H9 (cell line): ENCODE measurements at regions not wholly inside any gene's neighbourhood (a gene's known extent, or its start where the extent isn't known, plus 50 kb on each side); places are given as distances from the start of the nearest gene placed in this dataset.

ENCODE experiments used
- DNase-seq: peaks from one replicate; pipeline ENCODE4 v3.0.0-alpha.2; 2017
- H2AFZ ChIP-seq: one replicate; pipeline ENCODE4 v1.6.1; 2013; ENCODE audit warnings: mild to moderate bottlenecking, low read length, control low read depth, moderate library complexity
- H2AK5ac ChIP-seq: 2 replicates; pipeline ENCODE4 v1.6.1; 2013; ENCODE audit warnings: low read length, control low read depth, mixed read lengths; ENCODE audit not compliant: insufficient read length
- H2BK120ac ChIP-seq: one replicate; pipeline ENCODE4 v1.6.1; 2013; ENCODE audit warnings: low read depth, mild to moderate bottlenecking, low read length, control low read depth, inconsistent platforms; ENCODE audit not compliant: poor library complexity, severe bottlenecking
- H2BK12ac ChIP-seq: 2 replicates; pipeline ENCODE4 v1.6.1; 2013; ENCODE audit warnings: low read length, control low read depth, mixed read lengths, low read depth; ENCODE audit not compliant: insufficient read length
- H2BK15ac ChIP-seq: 2 replicates; pipeline ENCODE4 v1.6.1; 2013; ENCODE audit warnings: low read depth, low read length, control low read depth
- H2BK20ac ChIP-seq: one replicate; pipeline ENCODE4 v1.6.1; 2013; ENCODE audit warnings: low read depth, mild to moderate bottlenecking, low read length, control low read depth, inconsistent platforms; ENCODE audit not compliant: poor library complexity, severe bottlenecking
- H2BK5ac ChIP-seq: 2 replicates; pipeline ENCODE4 v1.6.1; 2013; ENCODE audit warnings: low read length, control low read depth, mixed read lengths; ENCODE audit not compliant: insufficient read length
- H3K14ac ChIP-seq: 2 replicates; pipeline ENCODE4 v1.6.1; 2013; ENCODE audit warnings: low read length, control low read depth; ENCODE audit not compliant: insufficient read depth
- H3K18ac ChIP-seq: 2 replicates; pipeline ENCODE4 v1.6.1; 2013; ENCODE audit warnings: low read depth, mild to moderate bottlenecking, mixed read lengths, low read length, control low read depth; ENCODE audit not compliant: insufficient read length
- H3K23ac ChIP-seq: 2 replicates; pipeline ENCODE4 v1.6.1; 2013; ENCODE audit warnings: low read length, control low read depth, mixed read lengths, low read depth; ENCODE audit not compliant: insufficient read length
- H3K23me2 ChIP-seq: 2 replicates; pipeline ENCODE4 v1.6.1; 2013; ENCODE audit warnings: low read depth, mild to moderate bottlenecking, mixed read lengths, low read length, control low read depth; ENCODE audit not compliant: insufficient read length, poor library complexity, severe bottlenecking
- H3K27ac ChIP-seq: 2 replicates; pipeline ENCODE4 v1.5.1; 2013; ENCODE audit warnings: low read length, control low read depth, mixed read lengths, low read depth; ENCODE audit not compliant: insufficient read length
- H3K27me3 ChIP-seq: 2 replicates; pipeline ENCODE4 v1.6.1; 2013; ENCODE audit warnings: low read length, control low read depth, inconsistent platforms; ENCODE audit not compliant: insufficient read depth
- H3K4ac ChIP-seq: 2 replicates; pipeline ENCODE4 v1.6.1; 2013; ENCODE audit warnings: low read depth, mild to moderate bottlenecking, control low read depth, inconsistent platforms, low read length, moderate library complexity
- H3K4me1 ChIP-seq: 2 replicates; pipeline ENCODE4 v1.6.1; 2013; ENCODE audit warnings: low read length, control low read depth, inconsistent platforms; ENCODE audit not compliant: insufficient read depth
- H3K4me2 ChIP-seq: 2 replicates; pipeline ENCODE4 v1.6.1; 2013; ENCODE audit warnings: low read length, control low read depth, mixed read lengths; ENCODE audit not compliant: insufficient read length, insufficient read depth
- H3K56ac ChIP-seq: 2 replicates; pipeline ENCODE4 v1.6.1; 2013; ENCODE audit warnings: low read depth, mild to moderate bottlenecking, mixed read lengths, low read length, control low read depth; ENCODE audit not compliant: insufficient read length
- H3K79me1 ChIP-seq: 2 replicates; pipeline ENCODE4 v1.6.1; 2013; ENCODE audit warnings: low read depth, mild to moderate bottlenecking, moderate library complexity, low read length, control low read depth, inconsistent platforms; ENCODE audit not compliant: insufficient read depth, poor library complexity, severe bottlenecking
- H3K79me2 ChIP-seq: 2 replicates; pipeline ENCODE4 v1.6.1; 2013; ENCODE audit warnings: low read length, control low read depth, inconsistent platforms; ENCODE audit not compliant: insufficient read depth
- H3K9ac ChIP-seq: 2 replicates; pipeline ENCODE4 v1.6.1; 2013; ENCODE audit warnings: low read length, control low read depth, mixed read lengths; ENCODE audit not compliant: insufficient read length; ENCODE audit errors: extremely low read depth
- H3K9me3 ChIP-seq: one replicate; pipeline ENCODE4 v1.6.1; 2013; ENCODE audit warnings: low read depth, low read length, inconsistent platforms; ENCODE audit not compliant: control insufficient read depth
- H3T11ph ChIP-seq: one replicate; pipeline ENCODE4 v1.6.1; 2013; ENCODE audit warnings: mild to moderate bottlenecking, low read length, control low read depth, inconsistent platforms
- H4K20me1 ChIP-seq: one replicate; pipeline ENCODE4 v1.6.1; 2013; ENCODE audit not compliant: control insufficient read depth, insufficient read length, insufficient read depth
- H4K5ac ChIP-seq: 2 replicates; pipeline ENCODE4 v1.6.1; 2013; ENCODE audit warnings: low read depth, mild to moderate bottlenecking, mixed read lengths, low read length, control low read depth; ENCODE audit not compliant: insufficient read length
- H4K8ac ChIP-seq: replicated peaks from 2 replicates; pipeline ENCODE4 v1.6.1; 2013; ENCODE audit warnings: low read length, control low read depth, mixed read lengths, low read depth; ENCODE audit not compliant: insufficient read length
- H4K91ac ChIP-seq: 2 replicates; pipeline ENCODE4 v1.6.1; 2013; ENCODE audit warnings: low read depth, mild to moderate bottlenecking, moderate library complexity, mixed read lengths, low read length, control low read depth; ENCODE audit not compliant: insufficient read length
- H3K27ac Mint-ChIP-seq, 3 experiments: 2 replicates in 2 of 3; 3 replicates in 1 of 3; pipeline ENCODE4 v1.8.0; 2020 to 2021; ENCODE audit warnings: mixed read lengths in 3 of 3, mild to moderate bottlenecking in 1 of 3, moderate library complexity in 1 of 3
- H3K27me3 Mint-ChIP-seq: 2 replicates; pipeline ENCODE4 v1.8.0; 2021; ENCODE audit warnings: low read depth, mild to moderate bottlenecking, moderate library complexity, mixed read lengths
- H3K36me3 Mint-ChIP-seq, 3 experiments: 2 replicates in 2 of 3; 3 replicates in 1 of 3; pipeline ENCODE4 v1.8.0; 2020 to 2021; ENCODE audit warnings: low read depth in 3 of 3, mixed read lengths in 3 of 3; ENCODE audit not compliant: insufficient read depth in 1 of 3
- H3K4me1 Mint-ChIP-seq, 2 experiments: 2 replicates each; pipeline ENCODE4 v1.8.0; 2020; ENCODE audit warnings: mixed read lengths in 2 of 2
- H3K4me3 Mint-ChIP-seq, 2 experiments: 2 replicates in 1 of 2; 3 replicates in 1 of 2; pipeline ENCODE4 v1.8.0; 2020 to 2021; ENCODE audit warnings: mild to moderate bottlenecking in 2 of 2, mixed read lengths in 2 of 2, moderate library complexity in 1 of 2
- H3K9me3 Mint-ChIP-seq, 2 experiments: 2 replicates in 1 of 2; 3 replicates in 1 of 2; pipeline ENCODE4 v1.8.0; 2020; ENCODE audit warnings: mild to moderate bottlenecking in 2 of 2, mixed read lengths in 2 of 2, moderate library complexity in 1 of 2
- WGBS: extraction: QIAGEN DNeasy Blood & Tissue Kit; methylation state at CpG from one replicate; pipeline ENCODE4 v1.1.7; 2013; ENCODE audit warnings: missing lambda C conversion rate, low lambda C conversion rate, mixed read lengths; ENCODE audit not compliant: insufficient read length; ENCODE audit errors: extremely low coverage; 5-methylcytosine and 5-hydroxymethylcytosine counted together
- TF ChIP-seq, protein P1 (sequence below): fragments of 200-600 bp; sonication (generic); conservative IDR thresholded peaks from 3 replicates; pipeline ENCODE4 v1.8.0; 2021; ENCODE audit warnings: antibody characterized with exemption, mild to moderate bottlenecking

DNA sequence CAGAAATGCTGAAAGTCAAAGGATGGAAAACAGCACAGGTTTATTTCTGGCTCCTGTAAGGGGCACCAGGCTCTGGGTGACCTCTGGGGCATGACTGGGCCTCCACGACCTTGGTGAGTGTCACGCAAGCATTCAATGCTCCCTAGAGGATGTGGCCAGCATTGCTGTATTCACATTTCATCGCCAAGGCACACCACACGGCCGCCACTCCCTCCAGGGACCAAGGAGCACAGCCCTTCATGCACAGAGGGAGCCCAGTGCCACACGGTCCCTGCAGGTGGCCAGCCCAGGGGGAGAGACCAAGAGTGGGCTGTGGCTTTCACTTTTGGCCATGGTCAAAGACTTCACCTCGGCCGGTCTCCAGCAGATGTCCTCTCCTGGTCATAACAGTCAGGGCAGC lies 137.4 kb upstream of the TNRC6C start:
- Histone ChIP-seq H3K79me1 (no peaks in the 10 kb centered on the region), H4K20me1 (no peaks in the 10 kb centered on the region), H2BK15ac (no peak overlapping the region), H2AFZ (no peak overlapping the region), H3K27me3 (no peaks in the 10 kb centered on the region), H3K27ac (no peak overlapping the region), H3K9me3 (no peaks in the 10 kb centered on the region), H3K9ac (no peak overlapping the region), H3K4me1 (peaks cover 7% of the 10 kb centered on the region; the same call in 1 of the 2 replicates), H3K18ac (no peak overlapping the region), H2BK12ac (no peak overlapping the region), H2AK5ac (no peak overlapping the region), H4K8ac (no peak overlapping the region), H3K14ac (no peak overlapping the region), H3K4me2 (no peak overlapping the region), H4K91ac (no peak overlapping the region), H3K4ac (no peak overlapping the region), H3K23me2 (no peaks in the 10 kb centered on the region), H3K56ac (no peak overlapping the region), H2BK20ac (no peak overlapping the region), H2BK120ac (no peak overlapping the region), H3K23ac (no peak overlapping the region), H3T11ph (no peak overlapping the region), H2BK5ac (no peak overlapping the region), H4K5ac (no peak overlapping the region), H3K79me2 (no peaks in the 10 kb centered on the region)
- TF ChIP-seq, protein P1, sequence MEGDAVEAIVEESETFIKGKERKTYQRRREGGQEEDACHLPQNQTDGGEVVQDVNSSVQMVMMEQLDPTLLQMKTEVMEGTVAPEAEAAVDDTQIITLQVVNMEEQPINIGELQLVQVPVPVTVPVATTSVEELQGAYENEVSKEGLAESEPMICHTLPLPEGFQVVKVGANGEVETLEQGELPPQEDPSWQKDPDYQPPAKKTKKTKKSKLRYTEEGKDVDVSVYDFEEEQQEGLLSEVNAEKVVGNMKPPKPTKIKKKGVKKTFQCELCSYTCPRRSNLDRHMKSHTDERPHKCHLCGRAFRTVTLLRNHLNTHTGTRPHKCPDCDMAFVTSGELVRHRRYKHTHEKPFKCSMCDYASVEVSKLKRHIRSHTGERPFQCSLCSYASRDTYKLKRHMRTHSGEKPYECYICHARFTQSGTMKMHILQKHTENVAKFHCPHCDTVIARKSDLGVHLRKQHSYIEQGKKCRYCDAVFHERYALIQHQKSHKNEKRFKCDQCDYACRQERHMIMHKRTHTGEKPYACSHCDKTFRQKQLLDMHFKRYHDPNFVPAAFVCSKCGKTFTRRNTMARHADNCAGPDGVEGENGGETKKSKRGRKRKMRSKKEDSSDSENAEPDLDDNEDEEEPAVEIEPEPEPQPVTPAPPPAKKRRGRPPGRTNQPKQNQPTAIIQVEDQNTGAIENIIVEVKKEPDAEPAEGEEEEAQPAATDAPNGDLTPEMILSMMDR, result peak; percentile 44; the same call in 2 of the 3 replicates
- H3K4me1 Mint-ChIP-seq, result peaks cover 26 to 33% of the 10 kb centered on the region in 2 experiments
- peaks cover 0 to 3% of the 10 kb centered on the region in 2 experiments; a peak in 2 of 5 replicates for H3K9me3 Mint-ChIP-seq
- no peaks in the 10 kb centered on the region for H3K36me3 Mint-ChIP-seq
- no CpG with 5 or more reads among the region's 8 CpGs for WGBS
- no peak overlapping the region; a peak in 1 of 7 replicates for H3K27ac Mint-ChIP-seq
- H3K4me3 Mint-ChIP-seq, result no peak overlapping the region
- peaks cover 8% of the 10 kb centered on the region for H3K27me3 Mint-ChIP-seq
- DNase-seq, result peak; percentile 74
